GM12878 (cell line): ENCODE measurements at regions not wholly inside any gene's neighbourhood (a gene's known extent, or its start where the extent isn't known, plus 50 kb on each side); places are given as distances from the start of the nearest gene placed in this dataset.

Experiments
- FOXM1 ChIP-seq: IDR thresholded peaks from 2 replicates; pipeline ENCODE4 v1.6.1; 2012; ENCODE audit warnings: low read depth, mild to moderate bottlenecking, inconsistent platforms, low read length, moderate library complexity
- HCFC1 ChIP-seq: fragments of 150-350 bp; IDR thresholded peaks from 2 replicates; pipeline ENCODE4 v1.6.1; 2014; ENCODE audit warnings: low read length
- NBN ChIP-seq: fragments of 450-650 bp; IDR thresholded peaks from 2 replicates; pipeline ENCODE4 v1.6.1; 2016
- RAD21 ChIP-seq: IDR thresholded peaks from 2 replicates; pipeline ENCODE4 v1.6.1; 2011; ENCODE audit warnings: mild to moderate bottlenecking, low read depth, low read length, moderate library complexity; ENCODE audit not compliant: insufficient read depth
- RFX5 ChIP-seq: IDR thresholded peaks from 2 replicates; pipeline ENCODE4 v1.6.1; 2011; ENCODE audit warnings: low read depth, low read length, improper control_type of control experiment
- TARDBP ChIP-seq: IDR thresholded peaks from 2 replicates; pipeline ENCODE4 v1.6.1; 2016; ENCODE audit warnings: borderline replicate concordance
- TCF7 ChIP-seq: IDR thresholded peaks from 2 replicates; pipeline ENCODE4 v1.6.1; 2014; ENCODE audit warnings: antibody characterized with exemption, borderline replicate concordance
- TF ChIP-seq, protein P1 (sequence below), 3 experiments: IDR thresholded peaks in 2 of 3; conservative IDR thresholded peaks in 1 of 3; 2 replicates each; pipeline ENCODE4 v1.5.1; 2011; ENCODE audit warnings: low read depth in 3 of 3, low read length in 3 of 3, mild to moderate bottlenecking in 3 of 3, control low read depth in 2 of 3, moderate library complexity in 2 of 3, inconsistent platforms in 1 of 3, mixed read lengths in 1 of 3; ENCODE audit not compliant: control insufficient read depth in 2 of 3, insufficient read depth in 1 of 3; ENCODE audit errors: extremely low read depth in 1 of 3
- TF ChIP-seq, protein P2 (sequence below): fragments of 450-650 bp; IDR thresholded peaks from 2 replicates; pipeline ENCODE4 v1.6.1; 2016; ENCODE audit warnings: mild to moderate bottlenecking

- TF ChIP-seq, protein P1, sequence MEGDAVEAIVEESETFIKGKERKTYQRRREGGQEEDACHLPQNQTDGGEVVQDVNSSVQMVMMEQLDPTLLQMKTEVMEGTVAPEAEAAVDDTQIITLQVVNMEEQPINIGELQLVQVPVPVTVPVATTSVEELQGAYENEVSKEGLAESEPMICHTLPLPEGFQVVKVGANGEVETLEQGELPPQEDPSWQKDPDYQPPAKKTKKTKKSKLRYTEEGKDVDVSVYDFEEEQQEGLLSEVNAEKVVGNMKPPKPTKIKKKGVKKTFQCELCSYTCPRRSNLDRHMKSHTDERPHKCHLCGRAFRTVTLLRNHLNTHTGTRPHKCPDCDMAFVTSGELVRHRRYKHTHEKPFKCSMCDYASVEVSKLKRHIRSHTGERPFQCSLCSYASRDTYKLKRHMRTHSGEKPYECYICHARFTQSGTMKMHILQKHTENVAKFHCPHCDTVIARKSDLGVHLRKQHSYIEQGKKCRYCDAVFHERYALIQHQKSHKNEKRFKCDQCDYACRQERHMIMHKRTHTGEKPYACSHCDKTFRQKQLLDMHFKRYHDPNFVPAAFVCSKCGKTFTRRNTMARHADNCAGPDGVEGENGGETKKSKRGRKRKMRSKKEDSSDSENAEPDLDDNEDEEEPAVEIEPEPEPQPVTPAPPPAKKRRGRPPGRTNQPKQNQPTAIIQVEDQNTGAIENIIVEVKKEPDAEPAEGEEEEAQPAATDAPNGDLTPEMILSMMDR (IDR thresholded peaks at IDR 0.05 in 2 of 3, conservative IDR thresholded peaks at IDR 0.05 in 1 of 3; ENCODE audit: control insufficient read depth in 2 of 3, extremely low read depth in 1 of 3, insufficient read depth in 1 of 3, low read depth in 3 of 3, low read length in 3 of 3) = no peak
- TF ChIP-seq TARDBP (no peak), FOXM1 (no peak), RAD21 (no peak), HCFC1 (no peak), TCF7 (no peak), RFX5 (no peak), NBN (no peak)
- TF ChIP-seq, protein P2, sequence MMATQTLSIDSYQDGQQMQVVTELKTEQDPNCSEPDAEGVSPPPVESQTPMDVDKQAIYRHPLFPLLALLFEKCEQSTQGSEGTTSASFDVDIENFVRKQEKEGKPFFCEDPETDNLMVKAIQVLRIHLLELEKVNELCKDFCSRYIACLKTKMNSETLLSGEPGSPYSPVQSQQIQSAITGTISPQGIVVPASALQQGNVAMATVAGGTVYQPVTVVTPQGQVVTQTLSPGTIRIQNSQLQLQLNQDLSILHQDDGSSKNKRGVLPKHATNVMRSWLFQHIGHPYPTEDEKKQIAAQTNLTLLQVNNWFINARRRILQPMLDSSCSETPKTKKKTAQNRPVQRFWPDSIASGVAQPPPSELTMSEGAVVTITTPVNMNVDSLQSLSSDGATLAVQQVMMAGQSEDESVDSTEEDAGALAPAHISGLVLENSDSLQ = no peak
These were observed 98.2 kb upstream of the DBX1 start for GRCh38 chr11:20258376-20258895.
